ENCODE measurements at regions not wholly inside any gene's neighbourhood (a gene's known extent, or its start where the extent isn't known, plus 50 kb on each side); places are given as distances from the start of the nearest gene placed in this dataset.

- Histone ChIP-seq H3K9ac (ENCODE audit: control insufficient read depth, insufficient read depth, low read length) (no peak overlapping the region), H3K4me2 (ENCODE audit: control insufficient read depth, insufficient read depth) (no peak overlapping the region), H3K9me3 (replicated peaks; ENCODE audit: control insufficient read depth, insufficient read depth, low read length) (no peaks in the 10 kb centered on the region), H2AFZ (ENCODE audit: control insufficient read depth, low read depth, low read length) (no peak overlapping the region; the same call in 1 of the 2 replicates), H3K79me2 (ENCODE audit: control insufficient read depth, insufficient read depth, low read length) (no peaks in the 10 kb centered on the region), H4K20me1 (ENCODE audit: control insufficient read depth, insufficient read depth) (no peaks in the 10 kb centered on the region), H3K36me3 (ENCODE audit: control insufficient read depth in 2 of 2, insufficient read depth in 2 of 2, low read length in 1 of 2) (no peaks in the 10 kb centered on the region), H3K4me1 (ENCODE audit: control insufficient read depth, insufficient read depth, low read length) (no peaks in the 10 kb centered on the region), H3K4me3 (no peak overlapping the region), H3K27ac (ENCODE audit: control insufficient read depth, insufficient read depth) (no peak overlapping the region), H3K27me3 (replicated peaks in 1 of 2; ENCODE audit: control insufficient read depth in 2 of 2, insufficient read depth in 2 of 2, low read length in 1 of 2) (no peaks in the 10 kb centered on the region; a peak in 1 of 4 replicates)
- WGBS (ENCODE audit: insufficient coverage, insufficient replicate concordance, low lambda C conversion rate, missing lambda C conversion rate): 25% methylated on average over 2 of the region's 2 CpGs
- intact Hi-C loops (cut with micrococcal nuclease; ENCODE audit: unreplicated experiment): no loop called here
- ChIA-PET RAD21 (ENCODE audit: unreplicated experiment) (no interaction called here), CTCF (interaction anchor here (0.9 kb wide), 1 partner anchor 377 kb away, joined by 3 read pairs; no protein-coding TSS in a partner anchor), SMC1A (ENCODE audit: uncharacterized antibody, unreplicated experiment) (no interaction called here), POLR2A (no interaction called here)
- no peak for FAIRE-seq
- no TSS peak for BruUV-seq (replicated peaks)
- TF ChIP-seq ATF7 (IDR thresholded peaks at IDR 0.05; ENCODE audit: low read depth) (no peak), ZZZ3 (IDR thresholded peaks at IDR 0.05; ENCODE audit: control insufficient read depth, insufficient read length, low read depth) (no peak)
- in situ Hi-C loops (cut with MboI): no loop called here
- no peak for DNase-seq (ENCODE audit: low read depth, low spot score)
- no peak for ATAC-seq
Measured at GRCh38 chr9:89975630-89976029, 370.8 kb downstream of the GADD45G start.

- Histone ChIP-seq H3K79me2 (ENCODE audit: control insufficient read depth, insufficient read depth, low read length) (no peaks in the 10 kb centered on the region), H3K4me3 (no peak overlapping the region), H2AFZ (ENCODE audit: control insufficient read depth, low read depth, low read length) (no peak overlapping the region), H3K4me2 (ENCODE audit: control insufficient read depth, insufficient read depth) (no peak overlapping the region), H3K27ac (ENCODE audit: control insufficient read depth, insufficient read depth) (no peak overlapping the region), H3K9me3 (replicated peaks; ENCODE audit: control insufficient read depth, insufficient read depth, low read length) (no peaks in the 10 kb centered on the region; the same call in 2 of the 3 replicates), H4K20me1 (ENCODE audit: control insufficient read depth, insufficient read depth) (no peaks in the 10 kb centered on the region), H3K9ac (ENCODE audit: control insufficient read depth, insufficient read depth, low read length) (no peak overlapping the region), H3K36me3 (ENCODE audit: control insufficient read depth in 2 of 2, insufficient read depth in 2 of 2, low read length in 1 of 2) (no peaks in the 10 kb centered on the region), H3K27me3 (replicated peaks in 1 of 2; ENCODE audit: control insufficient read depth in 2 of 2, insufficient read depth in 2 of 2, low read length in 1 of 2) (no peaks in the 10 kb centered on the region; a peak in 1 of 4 replicates), H3K4me1 (ENCODE audit: control insufficient read depth, insufficient read depth, low read length) (no peaks in the 10 kb centered on the region)
- intact Hi-C loops (cut with micrococcal nuclease; ENCODE audit: unreplicated experiment): no loop called here
- no TSS peak for BruUV-seq (replicated peaks)
- ChIA-PET CTCF (interaction anchor here (1.2 kb wide), 1 partner anchor 22 kb away, joined by 3 read pairs; no protein-coding TSS in a partner anchor), POLR2A (no interaction called here), RAD21 (ENCODE audit: unreplicated experiment) (no interaction called here), SMC1A (ENCODE audit: uncharacterized antibody, unreplicated experiment) (interaction anchor here (0.9 kb wide), 1 partner anchor 16 kb away, joined by 3 read pairs; no protein-coding TSS in a partner anchor)
- WGBS (ENCODE audit: insufficient coverage, insufficient replicate concordance, low lambda C conversion rate, missing lambda C conversion rate): 36% methylated on average over 4 of the region's 4 CpGs
- TF ChIP-seq BRCA1 (IDR thresholded peaks at IDR 0.05; ENCODE audit: low read depth, low read length): no peak
- no peak for TF ChIP-seq ZNF217 (IDR thresholded peaks at IDR 0.05)
- TF ChIP-seq ZZZ3 (IDR thresholded peaks at IDR 0.05; ENCODE audit: control insufficient read depth, insufficient read length, low read depth): no peak
- TF ChIP-seq RELA (IDR thresholded peaks at IDR 0.05; ENCODE audit: borderline replicate concordance, partially characterized antibody): no peak
- FAIRE-seq (no peak), ATAC-seq (no peak), DNase-seq (ENCODE audit: low read depth, low spot score) (no peak)
- in situ Hi-C loops (cut with MboI): no loop called here
Measured at GRCh38 chr9:89978185-89978584, 373.4 kb downstream of the GADD45G start.
